PC-3 (cell line): ENCODE measurements at regions not wholly inside any gene's neighbourhood (a gene's known extent, or its start where the extent isn't known, plus 50 kb on each side); places are given as distances from the start of the nearest gene placed in this dataset.

ENCODE experiments used
- ATAC-seq: fragments of 200-7000 bp; cut with Tn5 transposase; 2 replicates; pipeline ENCODE4 v1.9.1; 2020; ENCODE audit warnings: mild to moderate bottlenecking, moderate library complexity
- BruUV-seq: library from RNA; stranded (reverse); fragments of 400-500 nt; replicated peaks from 2 replicates; lab custom pipeline; 2021; lab: Mats Ljungman, UMichigan
- CTCF ChIA-PET: fragments of 300-600 bp; sonication (Branson Sonifier 250); formaldehyde crosslinking; loops from one replicate; lab custom pipeline; 2022; ENCODE audit warnings: antibody characterized with exemption; lab: Charles Lee
- POLR2A ChIA-PET: fragments of 300-600 bp; sonication (Branson Sonifier 250); formaldehyde crosslinking; loops from one replicate; lab custom pipeline; 2022; ENCODE audit warnings: antibody characterized with exemption; ENCODE audit not compliant: unreplicated experiment; lab: Charles Lee
- DNase-seq: peaks from one replicate; pipeline ENCODE4 v3.0.0-alpha.2; 2015
- H2AFZ ChIP-seq: fragments of 300-600 bp; sonication (generic); 2 replicates; pipeline ENCODE4 v1.6.0; 2016; ENCODE audit warnings: antibody characterized with exemption, low read length
- H3F3A ChIP-seq: fragments of 300-600 bp; sonication (generic); one replicate; pipeline ENCODE4 v1.6.0; 2017; ENCODE audit warnings: antibody characterized with exemption, low read length, control low read depth, mild to moderate bottlenecking; ENCODE audit not compliant: unreplicated experiment
- H3K27ac ChIP-seq: fragments of 300-600 bp; sonication (generic); 2 replicates; pipeline ENCODE4 v1.5.1; 2016; ENCODE audit warnings: mild to moderate bottlenecking, low read length
- H3K27me3 ChIP-seq: fragments of 300-600 bp; sonication (generic); 2 replicates; pipeline ENCODE4 v1.6.1; 2016; ENCODE audit warnings: low read length, mixed read lengths
- H3K36me3 ChIP-seq: fragments of 300-600 bp; sonication (generic); 2 replicates; pipeline ENCODE4 v1.6.1; 2016; ENCODE audit warnings: low read depth, mixed run types, low read length, mixed read lengths
- H3K4me1 ChIP-seq: fragments of 300-600 bp; sonication (generic); 2 replicates; pipeline ENCODE4 v1.5.1; 2016; ENCODE audit warnings: low read length; ENCODE audit not compliant: insufficient read depth
- H3K4me2 ChIP-seq: fragments of 300-600 bp; sonication (generic); 2 replicates; pipeline ENCODE4 v1.6.0; 2016; ENCODE audit warnings: low read length
- H3K4me3 ChIP-seq: fragments of 300-600 bp; sonication (generic); 2 replicates; pipeline ENCODE4 v1.5.1; 2016; ENCODE audit warnings: mild to moderate bottlenecking, low read length, mixed read lengths
- H3K79me2 ChIP-seq: fragments of 300-600 bp; sonication (generic); 2 replicates; pipeline ENCODE4 v1.6.1; 2017; ENCODE audit warnings: low read length, mixed read lengths
- H3K9ac ChIP-seq: fragments of 300-600 bp; sonication (generic); 2 replicates; pipeline ENCODE4 v1.6.0; 2016; ENCODE audit warnings: mild to moderate bottlenecking, low read length
- H3K9me2 ChIP-seq: fragments of 300-600 bp; sonication (generic); replicated peaks from 2 replicates; pipeline ENCODE4 v1.6.1; 2016; ENCODE audit warnings: mixed run types, low read length, mixed read lengths
- H3K9me3 ChIP-seq: fragments of 300-600 bp; sonication (generic); 2 replicates; pipeline ENCODE4 v1.6.1; 2016; ENCODE audit warnings: low read length, mixed read lengths
- H4K20me1 ChIP-seq: fragments of 300-600 bp; sonication (generic); 2 replicates; pipeline ENCODE4 v1.6.1; 2016; ENCODE audit warnings: low read length, mixed read lengths
- CTCF ChIP-seq: fragments of 300-600 bp; sonication (generic); conservative IDR thresholded peaks from 2 replicates; pipeline ENCODE4 v1.5.1; 2017; ENCODE audit warnings: antibody characterized with exemption, low read depth, mild to moderate bottlenecking, low read length
- EZH2 ChIP-seq: fragments of 300-600 bp; sonication (generic); IDR thresholded peaks from one replicate; pipeline ENCODE4 v1.6.1; 2017; ENCODE audit warnings: antibody characterized with exemption, mild to moderate bottlenecking, low read length; ENCODE audit not compliant: unreplicated experiment
- EZH2phosphoT487 ChIP-seq: fragments of 300-600 bp; sonication (generic); IDR thresholded peaks from 2 replicates; pipeline ENCODE4 v1.6.1; 2018; ENCODE audit warnings: mild to moderate bottlenecking, antibody characterized with exemption, low read length, borderline replicate concordance
- intact Hi-C: fragments of 100-400 bp; cut with micrococcal nuclease; formaldehyde crosslinking; loops from 2 replicates; pipeline ENCODE4 v1.9.0; 2023

- DNase-seq (no peak), ATAC-seq (no peak)
- no peak overlapping the region for H3K27ac ChIP-seq
- POLR2A ChIA-PET, result no interaction called here
- no peaks in the 10 kb centered on the region for H3K9me3 ChIP-seq
- H3F3A ChIP-seq, result no peaks in the 10 kb centered on the region
- intact Hi-C loops, result no loop called here
- H3K4me1 ChIP-seq, result no peaks in the 10 kb centered on the region
- CTCF ChIA-PET, result no interaction called here
- H4K20me1 ChIP-seq, result no peaks in the 10 kb centered on the region
- no peaks in the 10 kb centered on the region for H3K27me3 ChIP-seq
- H3K36me3 ChIP-seq, result no peaks in the 10 kb centered on the region
- no peak overlapping the region for H3K9ac ChIP-seq
- no peak overlapping the region for H2AFZ ChIP-seq
- no peak overlapping the region for H3K4me3 ChIP-seq
- TF ChIP-seq CTCF, result no peak
- no peak for TF ChIP-seq EZH2phosphoT487
- TF ChIP-seq EZH2, result no peak
- no TSS peak for BruUV-seq
- H3K4me2 ChIP-seq, result no peak overlapping the region
- no peaks in the 10 kb centered on the region for H3K79me2 ChIP-seq
- H3K9me2 ChIP-seq, result no peaks in the 10 kb centered on the region
Observed at GRCh38 chr6:82442061-82442719, 78.6 kb downstream of the TPBG start.

- Histone ChIP-seq H3F3A (no peaks in the 10 kb centered on the region), H3K27ac (peak overlapping the region; percentile 68), H3K4me1 (peaks cover 18% of the 10 kb centered on the region), H3K9ac (no peak overlapping the region), H3K36me3 (no peaks in the 10 kb centered on the region), H3K27me3 (no peaks in the 10 kb centered on the region), H3K4me3 (no peak overlapping the region), H3K79me2 (no peaks in the 10 kb centered on the region), H3K4me2 (peak overlapping the region; percentile 30; the same call in 1 of the 2 replicates), H2AFZ (no peak overlapping the region), H3K9me2 (no peaks in the 10 kb centered on the region), H3K9me3 (0 out of 2 replicates have a peak, but pooled peaks cover 3% of the 10 kb centered on the region), H4K20me1 (no peaks in the 10 kb centered on the region)
- ChIA-PET POLR2A (no interaction called here), CTCF (no interaction called here)
- DNase-seq, result peak; percentile 87
- TF ChIP-seq EZH2 (no peak), CTCF (no peak), EZH2phosphoT487 (no peak)
- no TSS peak for BruUV-seq
- peak; percentile 57 for ATAC-seq
- intact Hi-C loops, result no loop called here
Observed at GRCh38 chr6:82458147-82458546, 94.5 kb downstream of the TPBG start.

GRCh38 chr6:82458705-82459104, 95.1 kb downstream of the TPBG start:
- H3K36me3 ChIP-seq, result no peaks in the 10 kb centered on the region
- H3F3A ChIP-seq, result no peaks in the 10 kb centered on the region
- no TSS peak for BruUV-seq
- TF ChIP-seq EZH2phosphoT487 (no peak), CTCF (no peak), EZH2 (no peak)
- ATAC-seq (no peak), DNase-seq (no peak)
- ChIA-PET CTCF (no interaction called here), POLR2A (no interaction called here)
- H3K27me3 ChIP-seq, result no peaks in the 10 kb centered on the region
- no peaks in the 10 kb centered on the region for H3K9me2 ChIP-seq
- peak overlapping the region; percentile 30; the same call in 1 of the 2 replicates for H3K4me2 ChIP-seq
- H3K4me3 ChIP-seq, result no peak overlapping the region
- peak overlapping the region; percentile 68 for H3K27ac ChIP-seq
- no peak overlapping the region for H2AFZ ChIP-seq
- no peaks in the 10 kb centered on the region for H4K20me1 ChIP-seq
- no peak overlapping the region for H3K9ac ChIP-seq
- 0 out of 2 replicates have a peak, but pooled peaks cover 3% of the 10 kb centered on the region for H3K9me3 ChIP-seq
- H3K79me2 ChIP-seq, result no peaks in the 10 kb centered on the region
- peaks cover 18% of the 10 kb centered on the region for H3K4me1 ChIP-seq
- intact Hi-C loops, result no loop called here
